ENCODE measurements at regions not wholly inside any gene's neighbourhood (a gene's known extent, or its start where the extent isn't known, plus 50 kb on each side); places are given as distances from the start of the nearest gene placed in this dataset.

DNA sequence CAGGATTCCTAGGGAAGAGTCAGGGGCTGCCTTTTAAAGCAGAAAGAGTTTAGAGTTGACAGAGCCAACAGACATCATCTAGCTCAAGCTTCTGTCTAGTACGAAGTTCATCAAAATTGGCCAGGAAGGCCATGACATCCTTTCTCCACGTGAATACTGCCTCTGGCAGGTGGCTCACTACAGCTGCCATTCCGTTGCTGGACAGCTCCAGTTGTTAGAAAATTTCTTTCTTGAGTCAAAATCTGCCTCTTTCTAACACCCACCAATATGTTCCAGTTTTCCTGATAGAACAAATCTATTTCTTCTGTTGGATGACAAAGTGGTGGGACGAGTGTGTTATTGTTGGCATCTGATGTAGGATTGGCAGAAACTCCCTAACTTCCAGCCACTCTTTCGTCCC is 154.9 kb downstream of the ADRA2A start:
- H3K4me3 ChIP-seq (ENCODE audit: low read length) = no peak overlapping the region

DNA sequence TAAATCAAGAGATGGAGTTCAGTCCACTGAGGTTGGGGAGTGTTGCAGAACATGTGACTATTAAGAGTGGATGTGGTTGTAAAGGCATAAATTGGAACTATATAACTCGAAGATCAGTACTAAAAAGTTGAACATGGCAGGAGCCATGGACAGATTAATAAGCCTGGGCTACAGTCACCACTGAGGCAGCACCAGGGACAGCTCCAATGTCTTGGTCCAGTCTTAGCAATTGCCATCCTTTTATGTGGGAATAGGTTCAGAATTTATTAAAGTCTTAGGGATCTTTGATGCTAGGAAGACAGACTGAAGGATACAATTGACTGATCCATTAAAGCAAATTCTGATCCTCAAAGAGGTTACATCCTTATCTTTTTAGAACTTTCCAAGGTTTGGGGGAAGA is 156.6 kb downstream of the ADRA2A start:
- no peaks in the 10 kb centered on the region for H3K9me2 ChIP-seq (replicated peaks; ENCODE audit: insufficient read depth, low read length)
- no peaks in the 10 kb centered on the region for H4K20me1 ChIP-seq (ENCODE audit: insufficient read depth, low read depth, low read length)
- no peaks in the 10 kb centered on the region for H3K36me3 ChIP-seq (ENCODE audit: insufficient read depth, low read length)
- H3K27ac ChIP-seq (ENCODE audit: low read length) = no peak overlapping the region
- no peak overlapping the region for H3K9ac ChIP-seq (ENCODE audit: low read length)
- no peak overlapping the region for H3K4me3 ChIP-seq (ENCODE audit: low read length)
- DNase-seq = no peak
- H3K79me2 ChIP-seq (ENCODE audit: low read length) = no peaks in the 10 kb centered on the region
- H3K27me3 ChIP-seq (ENCODE audit: low read length) = no peaks in the 10 kb centered on the region
- H3K4me1 ChIP-seq (ENCODE audit: low read length) = no peaks in the 10 kb centered on the region
- H3K4me2 ChIP-seq (ENCODE audit: low read depth, low read length, poor library complexity, severe bottlenecking) = no peak overlapping the region
- H3K9me3 ChIP-seq (ENCODE audit: low read length) = no peaks in the 10 kb centered on the region
- no peak overlapping the region for H2AFZ ChIP-seq (ENCODE audit: low read length)

More for the DNA sequence above, 154.9 kb downstream of the ADRA2A start:
- no peak overlapping the region for H2AFZ ChIP-seq (ENCODE audit: low read length)
- H3K27ac ChIP-seq (ENCODE audit: low read length) = no peak overlapping the region
- no peaks in the 10 kb centered on the region for H3K4me1 ChIP-seq (ENCODE audit: low read length)
- H3K9ac ChIP-seq (ENCODE audit: low read length) = no peak overlapping the region
- H3K79me2 ChIP-seq (ENCODE audit: low read length) = no peaks in the 10 kb centered on the region
- no peaks in the 10 kb centered on the region for H3K9me2 ChIP-seq (replicated peaks; ENCODE audit: insufficient read depth, low read length)
- no peaks in the 10 kb centered on the region for H3K27me3 ChIP-seq (ENCODE audit: low read length)
- H3K9me3 ChIP-seq (ENCODE audit: low read length) = no peaks in the 10 kb centered on the region
- H3K4me2 ChIP-seq (ENCODE audit: low read depth, low read length, poor library complexity, severe bottlenecking) = no peak overlapping the region
- H4K20me1 ChIP-seq (ENCODE audit: insufficient read depth, low read depth, low read length) = no peaks in the 10 kb centered on the region
- no peak for DNase-seq
- no peaks in the 10 kb centered on the region for H3K36me3 ChIP-seq (ENCODE audit: insufficient read depth, low read length)

DNA sequence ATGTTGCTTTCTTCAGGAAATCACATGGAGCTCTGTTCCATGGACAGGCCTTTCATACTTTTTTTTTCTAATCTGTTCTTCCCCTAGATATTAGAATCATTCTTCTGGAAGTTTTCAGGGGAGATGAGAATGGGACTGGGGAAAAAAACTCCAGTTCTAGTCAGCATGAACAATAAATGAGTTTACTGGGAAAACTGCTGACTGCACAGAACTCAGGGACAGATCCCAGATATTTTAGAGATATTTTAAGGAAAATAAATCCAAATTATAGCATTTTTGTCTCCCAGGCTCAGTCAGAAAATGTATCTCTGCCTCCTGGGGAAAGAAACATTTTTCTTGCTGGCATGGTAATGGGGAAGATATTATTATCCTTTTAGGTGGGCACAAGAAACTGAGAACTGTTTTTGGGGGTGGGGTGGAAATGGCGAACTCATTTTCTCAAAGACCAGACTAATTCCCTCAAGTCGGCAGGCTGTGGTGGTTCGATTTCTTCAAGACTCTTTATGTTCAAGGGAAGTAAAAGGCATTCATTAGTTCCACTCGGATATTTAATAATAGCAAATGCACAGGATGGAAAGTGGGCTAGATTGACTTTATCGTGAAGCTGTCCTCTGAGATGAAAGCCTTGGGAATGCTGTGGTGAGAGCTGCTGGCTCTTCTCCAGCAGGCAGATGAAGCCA is 157.5 kb downstream of the ADRA2A start:
- Histone ChIP-seq H3K4me2 (ENCODE audit: low read depth, low read length, poor library complexity, severe bottlenecking) (no peak overlapping the region), H3K9me3 (ENCODE audit: low read length) (no peaks in the 10 kb centered on the region), H3K36me3 (ENCODE audit: insufficient read depth, low read length) (no peaks in the 10 kb centered on the region), H3K79me2 (ENCODE audit: low read length) (no peaks in the 10 kb centered on the region), H3K27ac (ENCODE audit: low read length) (no peak overlapping the region), H3K9ac (ENCODE audit: low read length) (no peak overlapping the region), H3K4me3 (ENCODE audit: low read length) (no peak overlapping the region), H4K20me1 (ENCODE audit: insufficient read depth, low read depth, low read length) (no peaks in the 10 kb centered on the region), H3K27me3 (ENCODE audit: low read length) (no peaks in the 10 kb centered on the region), H3K4me1 (ENCODE audit: low read length) (no peaks in the 10 kb centered on the region), H2AFZ (ENCODE audit: low read length) (no peak overlapping the region), H3K9me2 (replicated peaks; ENCODE audit: insufficient read depth, low read length) (no peaks in the 10 kb centered on the region)
- no peak for DNase-seq

DNA sequence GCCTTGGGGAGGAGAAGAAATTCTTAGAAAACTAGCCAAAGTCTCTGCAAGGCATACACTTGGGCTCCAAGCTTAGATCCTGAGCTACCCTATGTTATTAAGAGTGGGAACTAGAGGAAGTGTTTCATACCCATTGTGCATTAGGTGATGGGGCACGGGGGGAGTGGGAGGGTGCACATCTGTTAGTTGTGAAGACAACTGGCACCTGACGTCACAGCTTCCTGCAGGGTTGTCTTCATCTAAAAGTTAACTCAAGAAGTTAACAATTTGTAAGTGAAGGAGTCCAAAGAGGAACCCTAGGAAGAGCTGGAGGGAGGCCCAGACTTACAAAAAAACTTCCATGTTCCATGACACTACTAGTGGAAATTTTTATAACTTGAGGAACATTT is 158.1 kb downstream of the ADRA2A start:
- Histone ChIP-seq H3K36me3 (ENCODE audit: insufficient read depth, low read length) (no peaks in the 10 kb centered on the region), H3K79me2 (ENCODE audit: low read length) (no peaks in the 10 kb centered on the region), H3K9ac (ENCODE audit: low read length) (no peak overlapping the region), H3K9me3 (ENCODE audit: low read length) (no peaks in the 10 kb centered on the region), H3K4me3 (ENCODE audit: low read length) (no peak overlapping the region), H3K4me1 (ENCODE audit: low read length) (no peaks in the 10 kb centered on the region), H3K9me2 (replicated peaks; ENCODE audit: insufficient read depth, low read length) (no peaks in the 10 kb centered on the region), H3K27ac (ENCODE audit: low read length) (no peak overlapping the region), H3K4me2 (ENCODE audit: low read depth, low read length, poor library complexity, severe bottlenecking) (no peak overlapping the region), H3K27me3 (ENCODE audit: low read length) (no peaks in the 10 kb centered on the region), H2AFZ (ENCODE audit: low read length) (no peak overlapping the region), H4K20me1 (ENCODE audit: insufficient read depth, low read depth, low read length) (no peaks in the 10 kb centered on the region)
- no peak for DNase-seq

DNA sequence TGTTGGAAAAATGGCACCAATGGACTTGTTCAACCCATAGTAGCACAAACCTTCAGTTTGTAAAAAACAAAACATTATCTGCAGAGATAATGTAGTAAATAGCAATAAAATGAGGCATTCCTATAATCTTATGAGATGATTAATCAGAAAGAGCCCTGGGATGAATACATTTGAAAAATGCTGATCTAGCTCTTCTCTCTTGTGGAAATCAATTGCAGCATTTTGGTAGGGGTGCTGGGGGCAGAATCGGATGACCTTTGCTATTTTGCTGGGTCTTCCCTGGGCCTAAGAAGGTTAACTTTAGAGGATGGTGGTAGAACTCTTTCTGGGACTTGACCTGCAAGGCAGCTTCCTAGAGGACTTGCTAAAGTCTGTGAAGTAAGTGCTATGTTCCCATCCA is 163.5 kb downstream of the ADRA2A start:
- no peak overlapping the region for H2AFZ ChIP-seq (ENCODE audit: low read length)
- no peaks in the 10 kb centered on the region for H3K79me2 ChIP-seq (ENCODE audit: low read length)
- no peaks in the 10 kb centered on the region for H3K9me2 ChIP-seq (replicated peaks; ENCODE audit: insufficient read depth, low read length)
- no peak overlapping the region for H3K4me3 ChIP-seq (ENCODE audit: low read length)
- no peaks in the 10 kb centered on the region for H3K36me3 ChIP-seq (ENCODE audit: insufficient read depth, low read length)
- H4K20me1 ChIP-seq (ENCODE audit: insufficient read depth, low read depth, low read length) = no peaks in the 10 kb centered on the region
- no peak overlapping the region for H3K4me2 ChIP-seq (ENCODE audit: low read depth, low read length, poor library complexity, severe bottlenecking)
- H3K9me3 ChIP-seq (ENCODE audit: low read length) = no peaks in the 10 kb centered on the region
- H3K9ac ChIP-seq (ENCODE audit: low read length) = no peak overlapping the region
- no peak for DNase-seq
- no peaks in the 10 kb centered on the region for H3K27me3 ChIP-seq (ENCODE audit: low read length)
- no peak overlapping the region for H3K27ac ChIP-seq (ENCODE audit: low read length)
- no peaks in the 10 kb centered on the region for H3K4me1 ChIP-seq (ENCODE audit: low read length)

DNA sequence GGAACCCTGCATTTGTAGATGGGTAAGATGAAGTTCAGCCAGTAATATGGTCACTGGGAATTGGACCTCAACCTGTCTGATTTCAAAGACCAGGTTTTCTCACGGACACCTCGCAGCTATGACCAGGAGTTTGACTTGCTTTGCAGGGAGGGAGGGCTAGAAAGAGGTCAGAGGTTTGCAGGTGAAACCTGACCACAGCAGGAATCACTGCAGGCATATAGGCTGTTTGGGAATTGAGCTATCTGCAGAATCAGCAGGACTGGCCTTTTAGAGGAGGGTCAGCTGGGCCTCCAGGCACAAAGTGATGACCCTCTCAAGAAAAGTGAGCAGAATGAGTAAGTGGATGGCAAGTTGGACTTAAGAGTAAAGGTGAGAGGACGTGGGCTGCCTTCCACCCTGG is 166.3 kb downstream of the ADRA2A start:
- H3K9me3 ChIP-seq (ENCODE audit: low read length) = no peaks in the 10 kb centered on the region
- H3K4me3 ChIP-seq (ENCODE audit: low read length) = no peak overlapping the region
- DNase-seq = no peak
- no peaks in the 10 kb centered on the region for H3K9me2 ChIP-seq (replicated peaks; ENCODE audit: insufficient read depth, low read length)
- no peaks in the 10 kb centered on the region for H3K79me2 ChIP-seq (ENCODE audit: low read length)
- no peaks in the 10 kb centered on the region for H4K20me1 ChIP-seq (ENCODE audit: insufficient read depth, low read depth, low read length)
- no peak overlapping the region for H3K9ac ChIP-seq (ENCODE audit: low read length)
- no peaks in the 10 kb centered on the region for H3K36me3 ChIP-seq (ENCODE audit: insufficient read depth, low read length)
- no peaks in the 10 kb centered on the region for H3K4me1 ChIP-seq (ENCODE audit: low read length)
- no peaks in the 10 kb centered on the region for H3K27me3 ChIP-seq (ENCODE audit: low read length)
- no peak overlapping the region for H3K27ac ChIP-seq (ENCODE audit: low read length)
- no peak overlapping the region for H2AFZ ChIP-seq (ENCODE audit: low read length)
- no peak overlapping the region for H3K4me2 ChIP-seq (ENCODE audit: low read depth, low read length, poor library complexity, severe bottlenecking)

DNA sequence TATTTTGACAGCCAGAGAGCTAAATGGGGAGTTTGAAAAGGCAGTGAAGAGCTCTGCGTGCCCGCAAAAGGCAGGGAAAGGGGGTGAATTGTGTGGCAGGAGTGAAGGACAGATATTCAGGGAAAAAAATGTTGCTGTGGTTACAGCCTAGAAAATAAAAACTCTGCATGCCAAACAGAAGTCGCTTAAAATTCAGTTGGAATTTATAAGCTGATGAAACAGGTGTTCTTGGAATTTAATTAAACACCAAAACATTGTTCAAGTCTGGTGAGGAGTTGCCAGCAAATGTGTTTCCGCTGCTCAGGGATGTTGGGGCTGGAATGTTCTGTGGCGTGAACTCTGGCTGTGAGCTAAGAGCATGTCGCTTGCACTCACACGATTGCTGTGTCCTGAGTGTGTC is 169.3 kb downstream of the ADRA2A start:
- H3K4me1 ChIP-seq (ENCODE audit: low read length) = no peaks in the 10 kb centered on the region
- H4K20me1 ChIP-seq (ENCODE audit: insufficient read depth, low read depth, low read length) = no peaks in the 10 kb centered on the region
- no peaks in the 10 kb centered on the region for H3K9me3 ChIP-seq (ENCODE audit: low read length)
- H3K9ac ChIP-seq (ENCODE audit: low read length) = no peak overlapping the region
- H3K4me3 ChIP-seq (ENCODE audit: low read length) = no peak overlapping the region
- no peaks in the 10 kb centered on the region for H3K79me2 ChIP-seq (ENCODE audit: low read length)
- no peak overlapping the region for H2AFZ ChIP-seq (ENCODE audit: low read length)
- H3K4me2 ChIP-seq (ENCODE audit: low read depth, low read length, poor library complexity, severe bottlenecking) = no peak overlapping the region
- no peak overlapping the region for H3K27ac ChIP-seq (ENCODE audit: low read length)
- no peak for DNase-seq
- no peaks in the 10 kb centered on the region for H3K9me2 ChIP-seq (replicated peaks; ENCODE audit: insufficient read depth, low read length)
- no peaks in the 10 kb centered on the region for H3K27me3 ChIP-seq (ENCODE audit: low read length)
- no peaks in the 10 kb centered on the region for H3K36me3 ChIP-seq (ENCODE audit: insufficient read depth, low read length)

DNA sequence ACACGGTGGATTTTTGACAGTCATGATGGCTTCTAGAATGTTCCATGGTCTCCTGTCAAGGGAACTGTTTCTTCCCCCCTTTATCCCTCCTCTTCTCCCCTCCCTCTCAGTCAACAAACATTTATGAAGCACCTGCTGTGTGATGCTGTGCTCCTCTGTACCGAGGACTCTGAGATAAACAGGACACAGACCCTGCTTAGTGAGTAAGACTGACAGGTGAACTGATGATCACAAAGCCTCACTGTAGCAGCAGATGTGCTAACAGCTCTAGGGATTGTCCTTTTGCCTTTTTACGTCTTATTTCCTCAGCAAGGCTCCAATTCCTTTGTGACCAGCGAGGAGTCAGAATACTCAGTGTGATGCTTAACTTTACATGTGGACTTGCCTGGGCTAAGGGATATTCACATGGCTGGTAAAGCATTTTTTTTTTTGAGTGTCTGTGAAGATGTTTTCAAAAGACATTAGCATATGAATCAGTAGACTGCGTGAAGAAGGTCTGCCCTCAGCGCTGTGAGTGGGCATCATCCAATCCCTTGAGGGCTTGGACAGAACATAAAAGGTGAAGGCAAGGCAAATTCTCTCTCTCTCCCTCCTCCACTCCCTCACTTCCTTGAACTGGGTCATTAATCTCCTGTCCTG is 170.1 kb downstream of the ADRA2A start:
- Histone ChIP-seq H3K4me1 (ENCODE audit: low read length) (no peaks in the 10 kb centered on the region), H3K9me2 (replicated peaks; ENCODE audit: insufficient read depth, low read length) (no peaks in the 10 kb centered on the region), H3K79me2 (ENCODE audit: low read length) (no peaks in the 10 kb centered on the region), H3K27me3 (ENCODE audit: low read length) (no peaks in the 10 kb centered on the region), H2AFZ (ENCODE audit: low read length) (no peak overlapping the region), H3K27ac (ENCODE audit: low read length) (no peak overlapping the region), H3K9ac (ENCODE audit: low read length) (no peak overlapping the region), H3K9me3 (ENCODE audit: low read length) (no peaks in the 10 kb centered on the region), H3K4me2 (ENCODE audit: low read depth, low read length, poor library complexity, severe bottlenecking) (no peak overlapping the region), H3K36me3 (ENCODE audit: insufficient read depth, low read length) (no peaks in the 10 kb centered on the region), H4K20me1 (ENCODE audit: insufficient read depth, low read depth, low read length) (no peaks in the 10 kb centered on the region), H3K4me3 (ENCODE audit: low read length) (no peak overlapping the region)
- no peak for DNase-seq

All from Karpas-422 (cell line).